ENCODE measurements at regions not wholly inside any gene's neighbourhood (a gene's known extent, or its start where the extent isn't known, plus 50 kb on each side); places are given as distances from the start of the nearest gene placed in this dataset.

- no peak for TF ChIP-seq CTCF (IDR thresholded peaks at IDR 0.05)
- Mint-ChIP-seq H3K9me3 (peaks cover 52% of the 10 kb centered on the region), H3K27ac (no peak overlapping the region), H3K36me3 (ENCODE audit: low read depth) (no peaks in the 10 kb centered on the region; the same call in 1 of the 2 replicates), H3K4me3 (no peak overlapping the region), H3K27me3 (ENCODE audit: insufficient read depth) (no peaks in the 10 kb centered on the region; the same call in 1 of the 2 replicates), H3K4me1 (ENCODE audit: low read depth) (no peaks in the 10 kb centered on the region)
- DNase-seq: no peak
These were observed 360.3 kb upstream of the ASIC2 start for GRCh38 chr17:33653399-33653788.

GRCh38 chr17:33657181-33657580 is 364.1 kb upstream of the ASIC2 start:
- H3K36me3 Mint-ChIP-seq (ENCODE audit: low read depth): no peaks in the 10 kb centered on the region; the same call in 1 of the 2 replicates
- H3K9me3 Mint-ChIP-seq: peaks cover 37% of the 10 kb centered on the region
- no peak overlapping the region for H3K27ac Mint-ChIP-seq
- H3K4me1 Mint-ChIP-seq (ENCODE audit: low read depth): no peaks in the 10 kb centered on the region
- no peak overlapping the region for H3K4me3 Mint-ChIP-seq
- no peak for DNase-seq
- H3K27me3 Mint-ChIP-seq (ENCODE audit: insufficient read depth): no peaks in the 10 kb centered on the region
- no peak for TF ChIP-seq CTCF (IDR thresholded peaks at IDR 0.05)

- no peak overlapping the region for H3K4me3 Mint-ChIP-seq
- DNase-seq: no peak
- no peak overlapping the region for H3K27ac Mint-ChIP-seq
- TF ChIP-seq CTCF (IDR thresholded peaks at IDR 0.05): no peak
- H3K27me3 Mint-ChIP-seq (ENCODE audit: insufficient read depth): no peaks in the 10 kb centered on the region
- no peaks in the 10 kb centered on the region for H3K4me1 Mint-ChIP-seq (ENCODE audit: low read depth)
- no peaks in the 10 kb centered on the region; the same call in 1 of the 2 replicates for H3K36me3 Mint-ChIP-seq (ENCODE audit: low read depth)
- H3K9me3 Mint-ChIP-seq: peaks cover 48% of the 10 kb centered on the region
These were observed 368.9 kb upstream of the ASIC2 start for GRCh38 chr17:33661975-33662374.

- no peak overlapping the region for H3K4me3 Mint-ChIP-seq
- H3K36me3 Mint-ChIP-seq (ENCODE audit: low read depth): no peaks in the 10 kb centered on the region; the same call in 1 of the 2 replicates
- no peak for TF ChIP-seq CTCF (IDR thresholded peaks at IDR 0.05)
- H3K9me3 Mint-ChIP-seq: peaks cover 43% of the 10 kb centered on the region
- H3K27ac Mint-ChIP-seq: no peak overlapping the region
- no peaks in the 10 kb centered on the region for H3K4me1 Mint-ChIP-seq (ENCODE audit: low read depth)
- no peak for DNase-seq
- no peaks in the 10 kb centered on the region for H3K27me3 Mint-ChIP-seq (ENCODE audit: insufficient read depth)
These were observed 371.2 kb upstream of the ASIC2 start for GRCh38 chr17:33664116-33664840.

GRCh38 chr17:33667052-33667509 is 374.0 kb upstream of the ASIC2 start:
- Mint-ChIP-seq H3K4me1 (ENCODE audit: low read depth) (no peaks in the 10 kb centered on the region), H3K4me3 (no peak overlapping the region), H3K36me3 (ENCODE audit: low read depth) (no peaks in the 10 kb centered on the region; the same call in 1 of the 2 replicates), H3K9me3 (peaks cover 37% of the 10 kb centered on the region), H3K27me3 (ENCODE audit: insufficient read depth) (no peaks in the 10 kb centered on the region), H3K27ac (no peak overlapping the region)
- TF ChIP-seq CTCF (IDR thresholded peaks at IDR 0.05): no peak
- DNase-seq: no peak
